Endodermal cell (in vitro differentiated cells): ENCODE measurements at regions not wholly inside any gene's neighbourhood (a gene's known extent, or its start where the extent isn't known, plus 50 kb on each side); places are given as distances from the start of the nearest gene placed in this dataset.

Experiments
- DNase-seq: peaks from one replicate; pipeline ENCODE4 v3.0.0-alpha.2; 2017
- H3K27ac ChIP-seq: 2 replicates; pipeline ENCODE4 v1.5.1; 2013; ENCODE audit warnings: mild to moderate bottlenecking, low read depth, low read length, moderate library complexity
- H3K27me3 ChIP-seq: 2 replicates; pipeline ENCODE4 v1.6.1; 2013; ENCODE audit warnings: mild to moderate bottlenecking, low read length, moderate library complexity; ENCODE audit not compliant: insufficient read depth, control insufficient read depth, poor library complexity, severe bottlenecking
- H3K36me3 ChIP-seq: 2 replicates; pipeline ENCODE4 v1.7.0; 2013; ENCODE audit warnings: mild to moderate bottlenecking, low read length, moderate library complexity; ENCODE audit not compliant: control insufficient read depth, insufficient read depth
- H3K4me1 ChIP-seq: one replicate; pipeline ENCODE4 v1.7.0; 2013; ENCODE audit warnings: low read length; ENCODE audit not compliant: control insufficient read depth, insufficient read depth
- H3K4me3 ChIP-seq: 2 replicates; pipeline ENCODE4 v1.5.1; 2013; ENCODE audit warnings: mild to moderate bottlenecking, low read length, moderate library complexity
- H3K9ac ChIP-seq: 2 replicates; pipeline ENCODE4 v1.6.1; 2013; ENCODE audit warnings: mild to moderate bottlenecking, low read length, moderate library complexity; ENCODE audit not compliant: poor library complexity, severe bottlenecking; ENCODE audit errors: extremely low read depth
- H3K9me3 ChIP-seq: 2 replicates; pipeline ENCODE4 v1.6.1; 2013; ENCODE audit warnings: mild to moderate bottlenecking, low read length, moderate library complexity; ENCODE audit not compliant: control insufficient read depth
- H3K27ac Mint-ChIP-seq: 2 replicates; pipeline ENCODE4 v1.8.0; 2020; ENCODE audit warnings: mixed read lengths
- H3K27me3 Mint-ChIP-seq: 2 replicates; pipeline ENCODE4 v1.8.0; 2021; ENCODE audit warnings: mild to moderate bottlenecking, mixed read lengths; ENCODE audit not compliant: insufficient read depth
- H3K36me3 Mint-ChIP-seq: 2 replicates; pipeline ENCODE4 v1.8.0; 2020; ENCODE audit warnings: low read depth, mixed read lengths
- H3K4me1 Mint-ChIP-seq: 2 replicates; pipeline ENCODE4 v1.8.0; 2020; ENCODE audit warnings: mixed read lengths
- H3K4me3 Mint-ChIP-seq: 2 replicates; pipeline ENCODE4 v1.8.0; 2020; ENCODE audit warnings: mild to moderate bottlenecking, moderate library complexity, mixed read lengths
- H3K9me3 Mint-ChIP-seq: 2 replicates; pipeline ENCODE4 v1.8.0; 2020; ENCODE audit warnings: mild to moderate bottlenecking, mixed read lengths
- WGBS, 2 experiments: methylation state at CpG; one replicate each; pipeline versions ENCODE4 v1.1.5 to v1.1.7; 2013; ENCODE audit warnings: missing lambda C conversion rate in 2 of 2, mixed read lengths in 1 of 2; ENCODE audit not compliant: insufficient coverage in 1 of 2, insufficient read length in 1 of 2; 5-methylcytosine and 5-hydroxymethylcytosine counted together
- TF ChIP-seq, protein P1 (sequence below): fragments of 200-600 bp; sonication (generic); conservative IDR thresholded peaks from 2 replicates; pipeline ENCODE4 v1.5.0; 2021; ENCODE audit warnings: antibody characterized with exemption, mild to moderate bottlenecking

DNA sequence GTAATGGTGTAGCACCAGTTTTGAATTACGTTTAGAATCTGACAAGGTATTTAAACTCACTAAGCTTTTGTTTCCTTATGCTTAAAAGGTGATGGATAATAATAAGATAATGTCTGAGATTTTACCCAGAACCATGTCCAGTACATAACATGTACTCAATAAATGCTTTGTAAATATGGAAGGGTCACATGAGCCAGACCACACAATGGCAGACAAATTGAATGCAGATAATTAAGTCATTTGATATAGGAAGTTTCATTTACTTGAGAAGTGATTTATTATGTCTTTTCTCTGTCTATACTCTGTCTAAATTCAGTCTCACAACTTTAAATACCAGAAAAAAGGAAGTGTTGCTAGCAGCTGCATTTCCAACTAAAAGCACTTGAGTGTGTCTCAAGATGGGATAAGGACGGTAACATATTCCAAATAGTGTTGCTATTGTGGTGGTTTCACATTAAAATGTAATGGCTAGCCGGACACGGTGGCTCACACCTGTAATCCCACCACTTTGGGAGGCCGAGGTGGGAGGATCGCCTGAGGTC, 52.5 kb upstream of the DHX40 start:
- Histone ChIP-seq H3K9ac (no peak overlapping the region), H3K4me3 (no peak overlapping the region), H3K9me3 (no peaks in the 10 kb centered on the region), H3K27ac (no peak overlapping the region), H3K27me3 (no peaks in the 10 kb centered on the region), H3K36me3 (no peaks in the 10 kb centered on the region), H3K4me1 (no peaks in the 10 kb centered on the region)
- Mint-ChIP-seq H3K4me3 (no peak overlapping the region), H3K4me1 (peaks cover 15% of the 10 kb centered on the region), H3K9me3 (no peaks in the 10 kb centered on the region), H3K27me3 (peaks cover 21% of the 10 kb centered on the region), H3K27ac (no peak overlapping the region), H3K36me3 (no peaks in the 10 kb centered on the region)
- 96 to 98% methylated on average over 5 to 6 of the region's 6 CpGs for WGBS, 2 experiments
- TF ChIP-seq, protein P1, sequence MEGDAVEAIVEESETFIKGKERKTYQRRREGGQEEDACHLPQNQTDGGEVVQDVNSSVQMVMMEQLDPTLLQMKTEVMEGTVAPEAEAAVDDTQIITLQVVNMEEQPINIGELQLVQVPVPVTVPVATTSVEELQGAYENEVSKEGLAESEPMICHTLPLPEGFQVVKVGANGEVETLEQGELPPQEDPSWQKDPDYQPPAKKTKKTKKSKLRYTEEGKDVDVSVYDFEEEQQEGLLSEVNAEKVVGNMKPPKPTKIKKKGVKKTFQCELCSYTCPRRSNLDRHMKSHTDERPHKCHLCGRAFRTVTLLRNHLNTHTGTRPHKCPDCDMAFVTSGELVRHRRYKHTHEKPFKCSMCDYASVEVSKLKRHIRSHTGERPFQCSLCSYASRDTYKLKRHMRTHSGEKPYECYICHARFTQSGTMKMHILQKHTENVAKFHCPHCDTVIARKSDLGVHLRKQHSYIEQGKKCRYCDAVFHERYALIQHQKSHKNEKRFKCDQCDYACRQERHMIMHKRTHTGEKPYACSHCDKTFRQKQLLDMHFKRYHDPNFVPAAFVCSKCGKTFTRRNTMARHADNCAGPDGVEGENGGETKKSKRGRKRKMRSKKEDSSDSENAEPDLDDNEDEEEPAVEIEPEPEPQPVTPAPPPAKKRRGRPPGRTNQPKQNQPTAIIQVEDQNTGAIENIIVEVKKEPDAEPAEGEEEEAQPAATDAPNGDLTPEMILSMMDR = no peak
- DNase-seq = no peak

DNA sequence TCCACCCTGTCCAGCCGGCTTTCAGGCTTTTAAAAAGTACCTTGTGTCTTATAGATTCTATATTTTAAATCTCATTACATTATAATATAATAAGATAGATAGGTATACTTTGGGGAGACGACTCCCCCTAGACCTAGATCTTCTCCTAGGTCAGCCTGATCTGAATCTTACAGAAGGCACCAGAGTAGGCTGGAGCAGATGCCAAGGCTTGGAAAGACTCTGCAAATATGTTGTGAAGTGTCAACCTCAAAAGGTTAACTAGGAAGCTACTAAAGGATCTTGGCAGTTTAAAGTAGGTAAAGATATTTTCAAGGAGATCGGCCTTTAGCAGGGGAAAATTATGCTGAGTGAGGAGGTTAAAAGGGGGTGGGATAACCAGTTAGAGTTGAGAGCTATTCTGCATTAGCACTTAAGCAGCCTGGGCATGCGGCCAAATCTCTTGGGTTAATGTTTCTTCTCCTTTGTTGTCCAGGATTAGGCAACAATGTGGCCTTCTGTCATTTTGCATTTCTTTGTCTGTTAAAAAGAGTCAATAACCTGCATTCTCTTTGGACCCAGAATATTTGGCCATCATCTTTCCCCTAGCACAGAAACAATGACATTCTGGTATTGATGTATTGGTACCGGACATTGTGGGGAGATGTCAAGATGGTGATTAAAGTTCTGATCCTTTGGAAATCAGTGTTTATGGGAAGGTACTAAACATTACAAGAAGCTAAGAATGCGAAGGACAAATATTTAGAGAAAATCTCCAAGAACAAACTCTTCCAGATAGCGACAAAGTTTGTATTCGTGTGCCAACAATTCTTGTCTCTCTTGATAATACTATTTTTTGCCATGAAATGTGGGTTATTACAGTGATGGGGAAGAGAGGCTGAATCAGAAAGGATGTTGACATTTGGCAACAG, 51.2 kb upstream of the DHX40 start:
- DNase-seq = no peak
- Histone ChIP-seq H3K27ac (peak overlapping the region; percentile 32), H3K4me3 (no peak overlapping the region), H3K9me3 (no peaks in the 10 kb centered on the region), H3K27me3 (no peaks in the 10 kb centered on the region), H3K9ac (no peak overlapping the region), H3K4me1 (no peaks in the 10 kb centered on the region), H3K36me3 (no peaks in the 10 kb centered on the region)
- Mint-ChIP-seq H3K36me3 (no peaks in the 10 kb centered on the region), H3K27me3 (peaks cover 21% of the 10 kb centered on the region), H3K9me3 (no peaks in the 10 kb centered on the region), H3K4me1 (peaks cover 15% of the 10 kb centered on the region), H3K27ac (no peak overlapping the region), H3K4me3 (no peak overlapping the region)
- TF ChIP-seq, protein P1 = no peak
- 72 to 95% methylated on average over 3 to 8 of the region's 8 CpGs for WGBS, 2 experiments
